GM18909 (cell line): ENCODE measurements at regions not wholly inside any gene's neighbourhood (a gene's known extent, or its start where the extent isn't known, plus 50 kb on each side); places are given as distances from the start of the nearest gene placed in this dataset.

Experiments used
- ATAC-seq: cut with Tn5 transposase; IDR thresholded peaks from one replicate; pipeline ENCODE4 v1.9.1; 2021; ENCODE audit warnings: mild to moderate bottlenecking; ENCODE audit not compliant: unreplicated experiment, poor library complexity

GRCh38 chr3:30258426-30259392 lies 347.7 kb upstream of the TGFBR2 start:
- no peak for ATAC-seq

- ATAC-seq, result no peak
Measured at GRCh38 chr3:30259730-30260129, 346.7 kb upstream of the TGFBR2 start.

- no peak for ATAC-seq
Measured at GRCh38 chr3:30260762-30261161, 345.6 kb upstream of the TGFBR2 start.

GRCh38 chr3:30263238-30263924 lies 343.0 kb upstream of the TGFBR2 start:
- ATAC-seq, result no peak

GRCh38 chr3:30263925-30264313 lies 342.5 kb upstream of the TGFBR2 start:
- no peak for ATAC-seq

- ATAC-seq, result no peak
Measured at GRCh38 chr3:30266524-30266923, 339.9 kb upstream of the TGFBR2 start.

GRCh38 chr3:30268288-30268687 lies 338.1 kb upstream of the TGFBR2 start:
- no peak for ATAC-seq

- ATAC-seq, result peak; percentile 78
Measured at GRCh38 chr3:30269751-30270445, 336.5 kb upstream of the TGFBR2 start.

- no peak for ATAC-seq
Measured at GRCh38 chr3:30271781-30272180, 334.6 kb upstream of the TGFBR2 start.

- ATAC-seq, result no peak
Measured at GRCh38 chr3:30273304-30274072, 332.9 kb upstream of the TGFBR2 start.

- ATAC-seq, result no peak
Measured at GRCh38 chr3:30277494-30277893, 328.9 kb upstream of the TGFBR2 start.

GRCh38 chr3:30281526-30281925 lies 324.9 kb upstream of the TGFBR2 start:
- no peak for ATAC-seq

- ATAC-seq, result no peak
Measured at GRCh38 chr3:30282154-30282696, 324.2 kb upstream of the TGFBR2 start.

GRCh38 chr3:30285188-30286006 lies 321.0 kb upstream of the TGFBR2 start:
- ATAC-seq, result no peak

- ATAC-seq, result no peak
Measured at GRCh38 chr3:30286007-30286669, 320.3 kb upstream of the TGFBR2 start.

- no peak for ATAC-seq
Measured at GRCh38 chr3:30286811-30287210, 319.6 kb upstream of the TGFBR2 start.

- no peak for ATAC-seq
Measured at GRCh38 chr3:30288830-30289229, 317.6 kb upstream of the TGFBR2 start.

- no peak for ATAC-seq
Measured at GRCh38 chr3:30289324-30289723, 317.1 kb upstream of the TGFBR2 start.

- no peak for ATAC-seq
Measured at GRCh38 chr3:30289766-30290165, 316.6 kb upstream of the TGFBR2 start.
